ENCODE measurements at regions not wholly inside any gene's neighbourhood (a gene's known extent, or its start where the extent isn't known, plus 50 kb on each side); places are given as distances from the start of the nearest gene placed in this dataset.
"Not testable (repeated sequence)": the region's sequence is repeated elsewhere in the genome, so short reads cannot be mapped to it uniquely, and the experiment has no call there.

GRCh38 chr11:87779276-87780067 is 395.8 kb downstream of the RAB38 start:
- in situ Hi-C loops (cut with HindIII; ENCODE audit: low sequenced_read_pairs), result no loop called here

GRCh38 chr11:87778357-87778756 is 396.9 kb downstream of the RAB38 start:
- in situ Hi-C loops (cut with HindIII; ENCODE audit: low sequenced_read_pairs), result no loop called here

GRCh38 chr11:87775036-87775435 is 400.2 kb downstream of the RAB38 start:
- in situ Hi-C loops (cut with HindIII; ENCODE audit: low sequenced_read_pairs), result no loop called here

GRCh38 chr11:87769661-87770060 is 405.6 kb downstream of the RAB38 start:
- in situ Hi-C loops (cut with HindIII; ENCODE audit: low sequenced_read_pairs), result no loop called here

- in situ Hi-C loops (cut with HindIII; ENCODE audit: low sequenced_read_pairs), result no loop called here
These were observed 407.6 kb downstream of the RAB38 start for GRCh38 chr11:87767615-87768014.

- in situ Hi-C loops (cut with HindIII; ENCODE audit: low sequenced_read_pairs), result not testable (repeated sequence)
These were observed 411.2 kb downstream of the RAB38 start for GRCh38 chr11:87764075-87764474.

GRCh38 chr11:87754685-87755084 is 420.6 kb downstream of the RAB38 start:
- in situ Hi-C loops (cut with HindIII; ENCODE audit: low sequenced_read_pairs), result no loop called here

- in situ Hi-C loops (cut with HindIII; ENCODE audit: low sequenced_read_pairs), result no loop called here
These were observed 422.1 kb downstream of the RAB38 start for GRCh38 chr11:87753143-87753542.

GRCh38 chr11:87743007-87743406 is 432.2 kb downstream of the RAB38 start:
- in situ Hi-C loops (cut with HindIII; ENCODE audit: low sequenced_read_pairs), result no loop called here

GRCh38 chr11:87740968-87741367 is 434.3 kb downstream of the RAB38 start:
- in situ Hi-C loops (cut with HindIII; ENCODE audit: low sequenced_read_pairs), result no loop called here

- in situ Hi-C loops (cut with HindIII; ENCODE audit: low sequenced_read_pairs), result no loop called here
These were observed 434.8 kb downstream of the RAB38 start for GRCh38 chr11:87740451-87740850.

GRCh38 chr11:87739766-87740165 is 435.5 kb downstream of the RAB38 start:
- in situ Hi-C loops (cut with HindIII; ENCODE audit: low sequenced_read_pairs), result no loop called here

- in situ Hi-C loops (cut with HindIII; ENCODE audit: low sequenced_read_pairs), result no loop called here
These were observed 436.0 kb downstream of the RAB38 start for GRCh38 chr11:87739261-87739660.

GRCh38 chr11:87736928-87737327 is 438.3 kb downstream of the RAB38 start:
- in situ Hi-C loops (cut with HindIII; ENCODE audit: low sequenced_read_pairs), result no loop called here

- in situ Hi-C loops (cut with HindIII; ENCODE audit: low sequenced_read_pairs), result no loop called here
These were observed 448.7 kb downstream of the RAB38 start for GRCh38 chr11:87726506-87726905.

- in situ Hi-C loops (cut with HindIII; ENCODE audit: low sequenced_read_pairs), result no loop called here
These were observed 450.9 kb downstream of the RAB38 start for GRCh38 chr11:87724358-87724757.

GRCh38 chr11:87722756-87723565 is 452.3 kb downstream of the RAB38 start:
- in situ Hi-C loops (cut with HindIII; ENCODE audit: low sequenced_read_pairs), result no loop called here

- in situ Hi-C loops (cut with HindIII; ENCODE audit: low sequenced_read_pairs), result no loop called here
These were observed 455.7 kb downstream of the RAB38 start for GRCh38 chr11:87719326-87720073.

GRCh38 chr11:87712802-87713202 is 462.4 kb downstream of the RAB38 start:
- in situ Hi-C loops (cut with HindIII; ENCODE audit: low sequenced_read_pairs), result no loop called here

- in situ Hi-C loops (cut with HindIII; ENCODE audit: low sequenced_read_pairs), result no loop called here
These were observed 462.9 kb downstream of the RAB38 start for GRCh38 chr11:87712391-87712790.

- in situ Hi-C loops (cut with HindIII; ENCODE audit: low sequenced_read_pairs), result not testable (repeated sequence)
These were observed 471.7 kb downstream of the RAB38 start for GRCh38 chr11:87703589-87703988.
